Stimulated activated CD8-positive, alpha-beta memory T cell treated with anti-CD3 and anti-CD28 coated beads, Interleukin-15, amount 100 ng/mL, for 24 hours (primary cell): ENCODE measurements at regions not wholly inside any gene's neighbourhood (a gene's known extent, or its start where the extent isn't known, plus 50 kb on each side); places are given as distances from the start of the nearest gene placed in this dataset.

Experiments
- DNase-seq: peaks from one replicate; pipeline ENCODE4 v3.0.0-alpha.2; 2020; ENCODE audit warnings: low read depth

- no peak for DNase-seq
These were observed 192.0 kb upstream of the JUN start for GRCh38 chr1:58975888-58976287.

- DNase-seq, result no peak
These were observed 192.4 kb upstream of the JUN start for GRCh38 chr1:58976294-58976693.

DNA sequence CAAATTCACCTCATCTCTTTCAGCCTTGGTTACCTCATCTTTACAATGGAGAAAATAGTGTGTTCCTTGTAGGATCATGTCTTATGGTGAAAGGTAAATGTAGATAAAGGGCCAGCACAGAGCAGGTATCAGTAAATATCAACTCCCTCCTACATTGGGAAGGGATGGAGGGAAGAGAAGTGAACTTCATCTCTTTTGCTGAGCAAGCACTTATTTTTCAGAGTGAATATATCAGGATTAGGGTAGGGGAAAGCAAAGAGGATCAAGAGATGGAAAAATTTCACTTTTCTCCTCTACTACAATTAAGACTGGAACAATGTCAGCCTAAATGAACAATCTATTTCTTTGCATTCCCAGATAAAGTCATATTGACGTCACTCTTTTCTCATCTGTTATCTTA lies 193.8 kb upstream of the JUN start:
- no peak for DNase-seq

- DNase-seq, result no peak
These were observed 194.2 kb upstream of the JUN start for GRCh38 chr1:58978096-58978495.

DNA sequence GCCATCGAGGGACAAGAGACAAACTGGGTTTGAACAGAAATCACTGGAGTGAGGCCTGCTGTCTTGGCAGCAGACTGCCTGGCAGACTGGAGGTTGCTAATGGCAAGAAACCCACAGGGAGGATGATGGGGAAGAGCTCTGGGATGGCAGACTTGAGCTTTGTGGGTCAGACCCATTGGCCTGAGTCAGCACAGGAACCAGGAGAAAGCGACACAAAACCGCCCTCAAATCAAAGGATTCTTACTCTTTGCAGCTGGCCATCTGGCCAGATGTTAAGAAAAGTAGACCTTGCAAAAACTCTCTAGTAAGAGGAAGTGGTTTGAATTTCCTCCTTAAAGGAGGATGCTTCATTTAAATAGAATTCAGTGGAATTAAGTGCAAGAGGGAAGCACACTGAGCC lies 195.2 kb upstream of the JUN start:
- no peak for DNase-seq

GRCh38 chr1:58979677-58980076 lies 195.8 kb upstream of the JUN start:
- DNase-seq, result no peak

GRCh38 chr1:58981392-58981791 lies 197.5 kb upstream of the JUN start:
- no peak for DNase-seq

DNA sequence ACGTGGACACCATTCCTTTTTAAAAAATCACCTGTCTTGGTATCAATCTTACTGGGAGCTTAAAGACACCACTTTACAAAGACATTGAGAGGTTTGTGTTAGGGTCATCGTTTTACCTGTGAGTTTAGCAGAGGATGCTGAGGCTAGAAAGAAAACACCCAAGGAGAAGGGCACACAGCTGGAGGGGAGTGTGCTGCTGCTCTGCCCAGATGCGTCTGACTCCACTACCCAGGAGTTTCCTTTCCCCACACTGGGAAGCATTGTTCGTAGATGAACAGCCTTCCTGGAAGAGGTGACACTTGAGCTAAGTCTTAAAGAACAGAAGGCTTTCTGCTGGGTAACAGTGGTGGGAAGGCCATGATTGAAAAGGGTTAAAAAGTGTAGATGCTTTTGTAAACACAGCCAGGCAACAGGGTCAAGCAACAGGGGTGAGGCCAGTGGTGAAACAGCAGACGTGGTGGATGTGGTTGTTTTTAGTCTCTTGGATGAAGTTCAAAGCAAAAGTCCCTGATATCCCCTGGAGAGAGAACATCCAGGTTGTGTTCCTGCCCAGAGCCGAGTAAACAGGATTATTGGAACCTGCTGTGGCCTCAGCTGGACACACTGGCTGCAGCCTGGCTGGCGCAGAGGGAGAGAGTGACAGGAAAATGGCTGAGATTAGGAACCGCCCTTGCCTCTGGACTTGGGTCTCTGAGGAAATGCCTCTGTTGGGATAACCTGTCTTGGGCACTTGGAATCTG lies 198.6 kb upstream of the JUN start:
- no peak for DNase-seq

DNA sequence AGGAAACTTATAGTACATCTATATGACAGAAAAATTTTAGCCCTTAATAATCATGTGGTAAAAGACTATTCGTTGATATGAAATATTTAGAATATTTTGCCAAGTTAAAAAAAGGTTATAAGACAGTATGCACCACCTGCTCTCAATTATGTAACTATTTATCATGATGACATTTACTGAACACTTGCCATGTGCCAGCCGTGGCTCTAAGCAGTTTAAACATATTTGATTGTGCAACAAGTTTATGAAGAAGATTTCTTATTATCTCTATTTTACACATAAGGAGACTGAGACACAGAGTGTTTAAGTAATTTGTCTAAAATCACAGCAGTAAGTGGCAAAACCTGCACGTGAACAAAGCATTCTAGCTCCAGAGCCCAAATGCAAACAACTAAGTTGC lies 199.3 kb upstream of the JUN start:
- no peak for DNase-seq

GRCh38 chr1:58983633-58984245 lies 199.9 kb upstream of the JUN start:
- no peak for DNase-seq

DNA sequence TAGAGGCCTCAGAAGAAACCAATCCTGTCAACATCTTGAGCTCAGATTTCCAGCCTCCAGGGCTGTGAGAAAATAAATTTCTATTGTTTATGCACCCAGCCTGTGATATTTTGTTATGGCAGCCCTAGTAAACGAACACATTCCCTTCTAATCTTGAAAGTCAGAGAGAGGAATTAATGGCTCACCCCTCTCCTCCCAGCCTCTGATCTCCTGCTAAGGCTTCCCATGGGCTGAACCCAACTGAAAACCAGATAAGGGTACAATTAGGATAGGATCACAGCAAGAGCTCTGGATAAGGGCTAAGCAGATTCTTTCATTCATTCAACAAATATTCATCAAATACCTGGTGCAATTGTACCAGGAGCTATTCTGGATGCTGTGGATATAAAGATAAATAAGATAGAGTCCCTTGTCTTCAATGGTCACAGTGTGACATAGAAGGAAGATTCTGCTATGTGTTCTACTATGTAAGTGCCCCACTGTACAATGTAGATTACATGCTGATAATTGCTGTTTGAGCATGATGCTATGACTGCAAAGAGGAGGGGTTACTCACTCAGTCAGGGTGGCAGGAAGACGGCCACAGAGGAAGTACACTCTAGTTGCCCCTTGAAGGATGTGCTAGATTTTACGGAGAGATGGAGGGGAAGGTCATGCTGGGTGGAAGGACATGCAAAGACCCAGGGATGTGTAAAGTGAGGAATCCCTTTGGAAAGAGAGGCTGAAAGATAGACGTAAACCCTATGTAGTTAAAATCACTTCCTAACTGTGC lies 203.3 kb upstream of the JUN start:
- no peak for DNase-seq

DNA sequence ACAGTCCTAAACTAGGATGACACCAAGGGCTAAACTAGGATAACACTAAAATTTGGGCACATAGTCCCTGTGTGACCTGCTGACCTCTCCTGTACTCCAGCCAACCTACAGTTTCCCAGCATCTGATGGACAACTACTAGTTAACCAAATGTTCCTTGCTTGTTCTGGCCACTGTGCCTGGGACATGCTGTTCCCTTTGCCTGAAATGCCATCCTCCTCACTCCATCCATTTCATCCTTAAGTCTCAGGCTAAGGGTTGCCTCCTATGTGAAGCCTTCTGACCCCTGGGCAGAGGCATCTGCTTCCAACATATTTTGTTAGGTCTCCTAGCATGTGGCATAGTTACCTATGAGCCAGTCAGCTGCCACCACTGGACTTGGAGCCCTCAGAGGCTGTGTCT lies 204.9 kb upstream of the JUN start:
- no peak for DNase-seq

DNA sequence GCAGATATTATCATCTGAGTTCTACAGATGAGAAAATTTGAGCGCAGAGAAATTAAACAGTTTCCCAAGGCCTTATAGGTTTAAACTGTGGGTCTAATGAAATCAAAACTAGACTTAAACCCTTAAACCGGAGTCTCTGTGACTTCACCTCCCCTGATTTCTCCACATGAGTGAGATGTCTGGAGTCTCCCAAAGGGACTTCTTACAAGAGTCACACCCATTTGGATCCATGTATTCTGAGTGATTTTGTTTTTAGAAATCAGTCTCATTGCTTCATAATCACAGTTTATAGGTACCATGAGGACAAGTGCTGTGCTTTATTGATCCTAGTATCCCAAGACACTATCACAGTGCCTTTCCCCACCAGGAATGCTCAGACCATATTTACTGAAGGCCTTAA lies 206.0 kb upstream of the JUN start:
- no peak for DNase-seq

DNA sequence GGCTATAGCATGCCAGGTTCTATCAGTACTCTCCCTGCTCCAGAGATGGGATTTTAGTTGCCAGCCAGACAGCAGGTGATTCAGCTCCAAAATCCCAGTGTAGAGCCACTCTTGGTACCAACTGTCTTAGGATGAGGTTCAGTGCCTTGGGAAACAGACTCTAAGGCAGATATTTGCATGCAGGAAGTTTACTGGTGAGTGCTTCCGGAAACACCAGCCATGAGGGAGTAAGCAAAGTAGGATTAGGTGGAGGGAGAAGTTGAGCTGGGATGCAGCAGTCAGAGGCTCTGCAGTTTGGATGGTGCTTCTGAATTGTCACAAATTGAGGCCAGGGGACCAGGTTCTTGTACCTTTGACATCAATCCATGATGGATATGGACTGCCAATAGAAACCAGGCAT lies 207.5 kb upstream of the JUN start:
- no peak for DNase-seq

DNA sequence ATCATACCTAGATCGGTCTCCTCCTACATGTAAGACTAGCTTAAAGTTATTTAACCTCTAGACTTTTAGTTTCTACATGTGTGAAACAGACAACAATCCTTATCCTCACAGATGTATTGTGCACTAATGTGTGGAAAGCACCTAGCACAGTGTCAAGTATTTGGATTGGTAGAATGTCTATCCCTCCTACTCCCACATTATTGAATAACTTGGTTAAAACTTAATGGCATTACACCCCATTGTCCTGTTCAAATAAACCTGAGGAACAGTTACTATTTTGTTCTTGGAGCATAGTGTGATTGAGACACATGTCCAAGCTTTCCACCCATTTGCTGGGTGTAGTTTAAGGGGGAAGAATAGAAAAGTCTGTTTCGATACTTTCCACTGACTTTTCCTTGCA lies 208.8 kb upstream of the JUN start:
- no peak for DNase-seq

GRCh38 chr1:58993403-58993802 lies 209.6 kb upstream of the JUN start:
- no peak for DNase-seq

DNA sequence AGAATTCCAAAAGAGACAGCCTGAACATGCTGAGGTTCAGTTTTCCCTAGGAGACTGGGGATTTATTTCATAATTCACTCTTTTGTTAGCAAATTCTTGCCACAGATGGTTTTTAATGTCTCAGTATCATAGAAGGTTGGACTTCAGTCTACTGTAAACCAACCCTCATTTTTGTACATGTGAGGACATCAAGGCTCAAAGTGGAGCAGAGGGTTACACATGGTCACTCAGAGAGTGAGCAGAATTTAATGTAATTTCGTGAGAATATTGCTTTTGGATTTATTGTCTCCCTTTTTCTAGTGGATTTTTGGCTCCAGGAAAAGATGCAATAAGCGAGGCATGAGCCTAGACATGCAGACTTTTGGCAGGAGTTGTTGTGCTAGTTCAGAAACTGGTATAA lies 210.8 kb upstream of the JUN start:
- DNase-seq, result no peak

- no peak for DNase-seq
These were observed 212.7 kb upstream of the JUN start for GRCh38 chr1:58996341-58997059.

DNA sequence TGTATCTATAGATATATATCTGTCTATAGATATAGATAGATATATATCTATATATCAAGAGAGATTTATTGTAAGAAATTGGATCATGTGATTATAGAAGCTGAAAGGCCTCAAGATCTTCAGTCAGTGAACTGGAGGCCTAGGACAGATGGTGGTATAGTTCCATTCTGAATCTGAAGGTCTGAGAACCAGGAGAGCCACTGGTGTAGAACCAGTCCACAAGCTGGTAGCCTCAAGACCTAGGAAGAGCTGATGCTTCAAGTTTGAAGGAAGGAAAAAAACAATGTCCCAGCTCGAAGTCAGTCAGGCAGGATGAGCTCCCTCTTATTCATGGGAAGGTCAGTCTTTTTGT lies 213.2 kb upstream of the JUN start:
- DNase-seq, result no peak

GRCh38 chr1:58997637-58998036 lies 213.8 kb upstream of the JUN start:
- no peak for DNase-seq

- no peak for DNase-seq
These were observed 215.8 kb upstream of the JUN start for GRCh38 chr1:58999676-59000075.

GRCh38 chr1:59004755-59005154 lies 220.9 kb upstream of the JUN start:
- DNase-seq, result no peak
